PFSK-1 (cell line): ENCODE measurements at regions not wholly inside any gene's neighbourhood (a gene's known extent, or its start where the extent isn't known, plus 50 kb on each side); places are given as distances from the start of the nearest gene placed in this dataset.

Experiments used
- POLR2AphosphoS5 ChIP-seq: IDR thresholded peaks from 2 replicates; pipeline ENCODE4 v1.6.1; 2012; ENCODE audit warnings: low read depth, mild to moderate bottlenecking, control low read depth, low read length, moderate library complexity
- SIN3A ChIP-seq: IDR thresholded peaks from 2 replicates; pipeline ENCODE4 v1.6.1; 2012; ENCODE audit warnings: mild to moderate bottlenecking, low read length, moderate library complexity, borderline replicate concordance; ENCODE audit not compliant: insufficient read depth
- TAF1 ChIP-seq: IDR thresholded peaks from 2 replicates; pipeline ENCODE4 v1.6.1; 2012; ENCODE audit warnings: low read length, control low read depth, borderline replicate concordance; ENCODE audit not compliant: insufficient read depth

- no peak for TF ChIP-seq SIN3A
- TF ChIP-seq TAF1, result no peak
- no peak for TF ChIP-seq POLR2AphosphoS5
These were observed 160.4 kb upstream of the EPHA3 start for GRCh38 chr3:88947013-88947412.
